Epithelial cell of prostate (primary cell): ENCODE measurements at regions not wholly inside any gene's neighbourhood (a gene's known extent, or its start where the extent isn't known, plus 50 kb on each side); places are given as distances from the start of the nearest gene placed in this dataset.
"Not testable (repeated sequence)": the region's sequence is repeated elsewhere in the genome, so short reads cannot be mapped to it uniquely, and the experiment has no call there.

Source experiments
- DNase-seq: peaks from one replicate; pipeline ENCODE4 v3.0.0-alpha.2; 2011; ENCODE audit warnings: low read depth, low spot score
- H3K27ac ChIP-seq: fragments of 450-650 bp; 2 replicates; pipeline ENCODE4 v1.5.1; 2017; ENCODE audit warnings: mild to moderate bottlenecking

GRCh38 chr16:86272744-86273143 is 237.6 kb upstream of the FOXF1 start:
- DNase-seq = no peak
- no peak overlapping the region for H3K27ac ChIP-seq

- H3K27ac ChIP-seq = no peak overlapping the region
- no peak for DNase-seq
Observed at GRCh38 chr16:86277221-86277620, 233.1 kb upstream of the FOXF1 start.

GRCh38 chr16:86277859-86278258 is 232.5 kb upstream of the FOXF1 start:
- not testable (repeated sequence) for DNase-seq, H3K27ac ChIP-seq

GRCh38 chr16:86281421-86281820 is 228.9 kb upstream of the FOXF1 start:
- DNase-seq = no peak
- no peak overlapping the region for H3K27ac ChIP-seq

GRCh38 chr16:86283944-86284343 is 226.4 kb upstream of the FOXF1 start:
- no peak for DNase-seq
- no peak overlapping the region for H3K27ac ChIP-seq

GRCh38 chr16:86285421-86285820 is 224.9 kb upstream of the FOXF1 start:
- no peak overlapping the region for H3K27ac ChIP-seq
- no peak for DNase-seq

- DNase-seq = no peak
- no peak overlapping the region for H3K27ac ChIP-seq
Observed at GRCh38 chr16:86285938-86286921, 224.1 kb upstream of the FOXF1 start.

GRCh38 chr16:86286991-86287663 is 223.2 kb upstream of the FOXF1 start:
- DNase-seq = no peak
- no peak overlapping the region for H3K27ac ChIP-seq

- DNase-seq = no peak
- no peak overlapping the region for H3K27ac ChIP-seq
Observed at GRCh38 chr16:86287664-86288201, 222.6 kb upstream of the FOXF1 start.

GRCh38 chr16:86288716-86289294 is 221.5 kb upstream of the FOXF1 start:
- no peak overlapping the region for H3K27ac ChIP-seq
- DNase-seq = no peak

GRCh38 chr16:86289304-86289703 is 221.0 kb upstream of the FOXF1 start:
- DNase-seq = no peak

GRCh38 chr16:86289907-86290306 is 220.4 kb upstream of the FOXF1 start:
- DNase-seq = no peak
- no peak overlapping the region for H3K27ac ChIP-seq

More at GRCh38 chr16:86289304-86289703, 221.0 kb upstream of the FOXF1 start:
- H3K27ac ChIP-seq = no peak overlapping the region

GRCh38 chr16:86291491-86291890 is 218.8 kb upstream of the FOXF1 start:
- no peak for DNase-seq
- H3K27ac ChIP-seq = no peak overlapping the region

- no peak overlapping the region for H3K27ac ChIP-seq
- DNase-seq = no peak
Observed at GRCh38 chr16:86292171-86292775, 218.1 kb upstream of the FOXF1 start.

- H3K27ac ChIP-seq = no peak overlapping the region
- DNase-seq = no peak
Observed at GRCh38 chr16:86292942-86293341, 217.4 kb upstream of the FOXF1 start.

GRCh38 chr16:86293906-86294305 is 216.4 kb upstream of the FOXF1 start:
- no peak overlapping the region for H3K27ac ChIP-seq
- DNase-seq = no peak

- no peak for DNase-seq
- H3K27ac ChIP-seq = no peak overlapping the region
Observed at GRCh38 chr16:86294535-86295196, 215.7 kb upstream of the FOXF1 start.

- DNase-seq = no peak
Observed at GRCh38 chr16:86296256-86296655, 214.1 kb upstream of the FOXF1 start.

GRCh38 chr16:86297391-86297790 is 212.9 kb upstream of the FOXF1 start:
- DNase-seq = no peak

More at GRCh38 chr16:86296256-86296655, 214.1 kb upstream of the FOXF1 start:
- no peak overlapping the region for H3K27ac ChIP-seq

More at GRCh38 chr16:86297391-86297790, 212.9 kb upstream of the FOXF1 start:
- no peak overlapping the region for H3K27ac ChIP-seq
